ENCODE measurements at regions not wholly inside any gene's neighbourhood (a gene's known extent, or its start where the extent isn't known, plus 50 kb on each side); places are given as distances from the start of the nearest gene placed in this dataset.

DNA sequence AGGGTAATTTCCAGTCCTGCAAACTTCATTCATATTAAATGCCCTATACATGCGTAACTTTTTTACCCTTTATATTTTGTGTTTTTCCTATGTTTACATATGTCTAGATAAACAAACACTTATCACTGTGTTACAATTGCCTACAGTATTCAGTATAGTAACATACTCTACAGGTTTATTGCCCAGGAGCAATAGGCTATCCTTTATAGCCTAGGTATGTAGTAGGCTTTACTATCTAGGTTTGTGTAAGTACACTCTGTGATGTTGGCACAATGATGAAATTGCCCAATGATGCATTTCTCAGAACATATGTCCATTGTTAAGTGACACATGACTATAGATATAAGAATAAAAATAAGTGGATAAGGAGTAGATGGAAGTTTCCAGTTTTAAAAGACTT is 345.5 kb upstream of the C1orf87 start:
- TF ChIP-seq, protein P1, sequence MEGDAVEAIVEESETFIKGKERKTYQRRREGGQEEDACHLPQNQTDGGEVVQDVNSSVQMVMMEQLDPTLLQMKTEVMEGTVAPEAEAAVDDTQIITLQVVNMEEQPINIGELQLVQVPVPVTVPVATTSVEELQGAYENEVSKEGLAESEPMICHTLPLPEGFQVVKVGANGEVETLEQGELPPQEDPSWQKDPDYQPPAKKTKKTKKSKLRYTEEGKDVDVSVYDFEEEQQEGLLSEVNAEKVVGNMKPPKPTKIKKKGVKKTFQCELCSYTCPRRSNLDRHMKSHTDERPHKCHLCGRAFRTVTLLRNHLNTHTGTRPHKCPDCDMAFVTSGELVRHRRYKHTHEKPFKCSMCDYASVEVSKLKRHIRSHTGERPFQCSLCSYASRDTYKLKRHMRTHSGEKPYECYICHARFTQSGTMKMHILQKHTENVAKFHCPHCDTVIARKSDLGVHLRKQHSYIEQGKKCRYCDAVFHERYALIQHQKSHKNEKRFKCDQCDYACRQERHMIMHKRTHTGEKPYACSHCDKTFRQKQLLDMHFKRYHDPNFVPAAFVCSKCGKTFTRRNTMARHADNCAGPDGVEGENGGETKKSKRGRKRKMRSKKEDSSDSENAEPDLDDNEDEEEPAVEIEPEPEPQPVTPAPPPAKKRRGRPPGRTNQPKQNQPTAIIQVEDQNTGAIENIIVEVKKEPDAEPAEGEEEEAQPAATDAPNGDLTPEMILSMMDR (conservative IDR thresholded peaks at IDR 0.05 in 1 of 2, IDR thresholded peaks at IDR 0.05 in 1 of 2; ENCODE audit: low read depth in 1 of 2, low read length in 2 of 2) = no peak
- TF ChIP-seq EZH2 (IDR thresholded peaks at IDR 0.05; ENCODE audit: low read length, missing control alignments) = no peak

All from fibroblast of lung (primary cell).